Fibroblast of the aortic adventitia (primary cell): ENCODE measurements at regions not wholly inside any gene's neighbourhood (a gene's known extent, or its start where the extent isn't known, plus 50 kb on each side); places are given as distances from the start of the nearest gene placed in this dataset.

Experiments used
- DNase-seq: peaks from one replicate; pipeline ENCODE4 v3.0.0-alpha.2; 2010; ENCODE audit warnings: low read depth
- H3K4me3 ChIP-seq: 2 replicates; pipeline ENCODE4 v1.5.1; 2011; ENCODE audit warnings: low read depth, mild to moderate bottlenecking, control low read depth, low read length, moderate library complexity
- TF ChIP-seq, protein P1 (sequence below): IDR thresholded peaks from 2 replicates; pipeline ENCODE4 v1.5.1; 2011; ENCODE audit warnings: mild to moderate bottlenecking, low read length, control low read depth, inconsistent platforms; ENCODE audit not compliant: insufficient read depth

DNA sequence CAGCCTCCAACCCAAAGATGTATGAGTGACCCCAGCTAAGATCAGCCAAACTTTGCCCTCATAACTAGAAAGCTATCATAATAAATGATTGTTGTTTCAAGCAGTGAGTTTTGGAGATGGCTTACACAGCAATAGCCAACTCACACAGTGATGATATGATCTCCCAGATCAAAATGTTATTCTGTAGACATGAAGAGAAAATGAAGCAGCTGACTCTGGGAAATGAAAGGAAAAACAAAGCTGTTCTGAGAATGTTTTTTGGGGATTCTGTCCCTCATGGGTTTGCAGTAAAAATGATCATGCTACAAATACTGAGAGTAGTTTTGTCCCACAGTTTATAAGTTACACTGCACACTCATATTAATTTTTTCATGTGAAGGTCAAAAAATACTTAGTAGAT is 617.8 kb downstream of the MRPL39 start:
- no peak for DNase-seq
- no peak overlapping the region for H3K4me3 ChIP-seq
- TF ChIP-seq, protein P1, sequence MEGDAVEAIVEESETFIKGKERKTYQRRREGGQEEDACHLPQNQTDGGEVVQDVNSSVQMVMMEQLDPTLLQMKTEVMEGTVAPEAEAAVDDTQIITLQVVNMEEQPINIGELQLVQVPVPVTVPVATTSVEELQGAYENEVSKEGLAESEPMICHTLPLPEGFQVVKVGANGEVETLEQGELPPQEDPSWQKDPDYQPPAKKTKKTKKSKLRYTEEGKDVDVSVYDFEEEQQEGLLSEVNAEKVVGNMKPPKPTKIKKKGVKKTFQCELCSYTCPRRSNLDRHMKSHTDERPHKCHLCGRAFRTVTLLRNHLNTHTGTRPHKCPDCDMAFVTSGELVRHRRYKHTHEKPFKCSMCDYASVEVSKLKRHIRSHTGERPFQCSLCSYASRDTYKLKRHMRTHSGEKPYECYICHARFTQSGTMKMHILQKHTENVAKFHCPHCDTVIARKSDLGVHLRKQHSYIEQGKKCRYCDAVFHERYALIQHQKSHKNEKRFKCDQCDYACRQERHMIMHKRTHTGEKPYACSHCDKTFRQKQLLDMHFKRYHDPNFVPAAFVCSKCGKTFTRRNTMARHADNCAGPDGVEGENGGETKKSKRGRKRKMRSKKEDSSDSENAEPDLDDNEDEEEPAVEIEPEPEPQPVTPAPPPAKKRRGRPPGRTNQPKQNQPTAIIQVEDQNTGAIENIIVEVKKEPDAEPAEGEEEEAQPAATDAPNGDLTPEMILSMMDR, result no peak

DNA sequence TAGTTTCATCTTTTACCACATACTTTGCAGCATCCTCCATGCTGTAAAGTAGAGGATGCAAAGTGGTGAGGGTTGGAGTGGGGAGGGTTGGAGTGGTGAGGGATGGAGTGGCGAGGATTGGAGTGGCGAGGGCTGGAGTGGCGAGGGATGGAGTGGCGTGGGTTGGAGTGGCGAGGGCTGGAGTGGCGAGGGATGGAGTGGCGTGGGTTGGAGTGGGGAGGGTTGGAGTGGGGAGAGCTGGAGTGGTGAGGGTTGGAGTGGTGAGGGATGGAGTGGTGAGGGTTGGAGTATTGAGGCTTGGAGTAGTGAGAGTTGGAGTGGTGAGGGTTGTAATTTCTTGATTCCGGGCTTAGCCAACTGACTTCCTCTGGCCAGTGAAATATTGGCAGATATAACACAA is 618.3 kb downstream of the MRPL39 start:
- H3K4me3 ChIP-seq, result no peak overlapping the region
- TF ChIP-seq, protein P1, result no peak
- no peak for DNase-seq

DNA sequence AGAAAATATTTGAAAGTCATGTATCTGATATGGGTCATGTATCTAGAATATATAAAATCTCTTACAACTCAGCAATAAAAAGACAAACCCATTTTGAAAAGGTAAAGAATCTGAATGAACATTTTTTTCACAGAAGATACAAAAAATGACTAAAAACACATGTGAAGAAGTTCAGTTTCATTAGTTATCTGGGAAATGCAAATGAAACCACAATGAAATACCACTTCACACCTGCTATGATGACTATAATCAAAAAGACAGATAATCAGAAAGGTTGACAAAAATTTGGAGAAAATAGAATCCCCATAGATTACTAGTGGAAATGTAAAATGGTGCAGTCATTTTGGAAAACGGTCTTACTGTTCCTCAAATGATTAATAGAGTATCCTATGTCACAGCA is 631.0 kb downstream of the MRPL39 start:
- no peak overlapping the region for H3K4me3 ChIP-seq
- DNase-seq, result no peak
- TF ChIP-seq, protein P1, result no peak

DNA sequence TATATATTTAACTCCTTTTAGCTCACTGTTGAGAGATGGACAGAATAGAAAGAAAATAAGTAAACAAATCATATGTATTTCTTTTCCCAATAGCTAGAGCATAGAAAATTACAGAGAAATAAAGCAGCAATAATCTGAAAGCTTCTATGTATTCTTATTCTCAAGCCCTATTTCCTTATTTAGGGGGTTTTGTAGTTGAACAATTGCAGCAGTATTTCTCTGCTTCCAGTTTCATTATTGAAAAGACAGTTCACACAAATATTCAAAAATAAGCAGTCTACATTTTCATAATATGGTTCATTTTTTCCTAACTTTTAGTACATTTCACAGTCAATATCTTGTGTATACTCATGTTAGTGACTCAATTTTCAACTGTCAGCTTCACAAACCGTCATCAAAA is 638.2 kb downstream of the MRPL39 start:
- DNase-seq, result no peak
- no peak overlapping the region for H3K4me3 ChIP-seq
- TF ChIP-seq, protein P1, result no peak

DNA sequence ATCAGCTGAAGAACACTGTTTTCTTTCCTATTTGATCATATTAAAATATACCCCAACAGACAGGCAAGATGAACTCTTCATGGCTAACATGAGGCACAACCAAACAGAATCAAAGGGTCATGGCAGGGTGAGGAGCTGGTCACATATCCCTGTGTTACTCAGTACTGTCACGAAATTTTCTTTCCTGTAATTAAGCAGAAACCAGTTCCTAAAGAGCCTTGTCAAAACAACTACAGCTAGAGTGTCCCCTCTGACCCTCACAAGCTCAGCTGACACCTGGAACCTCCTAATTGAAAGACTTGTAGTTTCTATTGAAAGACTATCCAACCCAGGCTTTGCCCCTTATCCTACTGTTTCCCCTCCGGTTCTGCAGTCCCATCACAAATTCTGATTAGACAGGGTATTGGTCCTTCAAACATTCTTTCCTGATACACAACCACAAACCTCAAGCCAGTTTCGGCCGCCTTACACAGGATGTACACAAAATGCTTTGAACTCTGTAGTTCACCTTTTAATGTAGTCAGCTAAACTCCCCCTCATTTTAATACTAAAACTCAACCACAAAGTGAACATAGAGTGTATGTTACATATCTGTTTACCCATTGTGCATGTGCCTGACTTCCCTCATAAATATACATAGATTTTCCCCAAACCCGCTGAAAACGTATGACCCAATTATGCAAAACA is 651.9 kb downstream of the MRPL39 start:
- TF ChIP-seq, protein P1, result no peak
- DNase-seq, result no peak
- H3K4me3 ChIP-seq, result no peak overlapping the region

DNA sequence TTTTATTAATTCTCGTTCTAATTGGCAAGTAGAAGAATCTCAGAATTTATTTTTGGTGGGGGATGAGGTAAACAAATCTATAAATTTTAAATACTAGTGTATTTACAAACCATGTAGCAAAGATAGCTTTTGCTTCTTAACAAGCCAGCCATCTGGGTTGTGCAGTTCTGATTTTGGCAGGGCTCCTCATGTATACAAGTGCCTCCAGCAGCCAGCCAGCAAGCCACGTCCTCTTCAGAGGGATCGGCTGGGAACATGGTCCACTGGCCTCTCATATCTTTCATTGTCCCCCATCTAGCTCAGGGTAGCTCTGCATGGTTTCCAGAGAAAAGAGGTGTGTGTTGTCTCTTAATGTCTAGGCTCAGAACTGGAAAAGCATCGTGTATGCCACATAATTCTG is 659.1 kb downstream of the MRPL39 start:
- TF ChIP-seq, protein P1, result no peak
- H3K4me3 ChIP-seq, result no peak overlapping the region
- DNase-seq, result no peak

DNA sequence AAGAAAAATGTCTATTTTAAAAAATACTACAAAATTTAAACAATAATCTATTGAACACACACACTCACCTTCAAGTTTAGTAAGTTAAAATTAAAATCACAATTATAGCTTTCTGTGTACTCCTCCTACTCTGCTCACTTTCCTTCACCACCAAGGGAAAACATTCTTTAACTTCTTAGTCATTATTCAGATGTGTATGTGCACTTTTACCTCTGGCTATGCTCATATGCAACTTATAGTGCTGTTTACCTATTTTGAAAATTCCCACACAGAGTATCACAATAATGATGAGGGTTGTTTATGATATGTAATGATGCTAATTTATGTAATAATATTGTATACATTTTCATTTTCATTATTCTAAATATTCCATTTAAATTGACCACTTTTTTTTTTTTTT is 661.4 kb downstream of the MRPL39 start:
- TF ChIP-seq, protein P1, result no peak
- no peak for DNase-seq
- H3K4me3 ChIP-seq, result no peak overlapping the region
